Calu3 (cell line): ENCODE measurements at regions not wholly inside any gene's neighbourhood (a gene's known extent, or its start where the extent isn't known, plus 50 kb on each side); places are given as distances from the start of the nearest gene placed in this dataset.
A peak's percentile ranks its signal among the peaks of the same experiment; 100 is the strongest.

Experiments used
- BruUV-seq: library from RNA; stranded (reverse); fragments of 400-500 nt; replicated peaks from 2 replicates; lab custom pipeline; 2021; lab: Mats Ljungman, UMichigan
- CTCF ChIA-PET: fragments of 300-600 bp; sonication (Branson Sonifier 250); formaldehyde crosslinking; loops from one replicate; lab custom pipeline; 2022; ENCODE audit warnings: antibody characterized with exemption; lab: Charles Lee
- DNase-seq: peaks from one replicate; pipeline ENCODE4 v3.0.0; 2022
- H3K27ac Mint-ChIP-seq: one replicate; pipeline ENCODE4 v1.8.0; 2022; ENCODE audit warnings: mixed read lengths; ENCODE audit not compliant: unreplicated experiment
- H3K27me3 Mint-ChIP-seq: one replicate; pipeline ENCODE4 v1.8.0; 2022; ENCODE audit warnings: mixed read lengths; ENCODE audit not compliant: unreplicated experiment
- H3K36me3 Mint-ChIP-seq: one replicate; pipeline ENCODE4 v1.8.0; 2022; ENCODE audit warnings: mild to moderate bottlenecking, moderate library complexity, mixed read lengths; ENCODE audit not compliant: insufficient read depth, unreplicated experiment
- H3K4me1 Mint-ChIP-seq: one replicate; pipeline ENCODE4 v1.8.0; 2022; ENCODE audit warnings: mild to moderate bottlenecking, low read depth, mixed read lengths; ENCODE audit not compliant: unreplicated experiment
- H3K4me3 Mint-ChIP-seq: one replicate; pipeline ENCODE4 v1.8.0; 2022; ENCODE audit warnings: mild to moderate bottlenecking, low read depth, moderate library complexity, mixed read lengths; ENCODE audit not compliant: unreplicated experiment
- H3K9me3 Mint-ChIP-seq: one replicate; pipeline ENCODE4 v1.8.0; 2022; ENCODE audit warnings: low read depth, mixed read lengths; ENCODE audit not compliant: unreplicated experiment
- intact Hi-C: fragments of 100-400 bp; cut with micrococcal nuclease; formaldehyde crosslinking; loops from one replicate; pipeline ENCODE4 v1.10.0; 2022; ENCODE audit not compliant: unreplicated experiment
- TF ChIP-seq, protein P1 (sequence below): fragments of 200-600 bp; IDR thresholded peaks from one replicate; pipeline ENCODE4 v1.8.0; 2022; ENCODE audit warnings: antibody characterized with exemption; ENCODE audit not compliant: unreplicated experiment

DNA sequence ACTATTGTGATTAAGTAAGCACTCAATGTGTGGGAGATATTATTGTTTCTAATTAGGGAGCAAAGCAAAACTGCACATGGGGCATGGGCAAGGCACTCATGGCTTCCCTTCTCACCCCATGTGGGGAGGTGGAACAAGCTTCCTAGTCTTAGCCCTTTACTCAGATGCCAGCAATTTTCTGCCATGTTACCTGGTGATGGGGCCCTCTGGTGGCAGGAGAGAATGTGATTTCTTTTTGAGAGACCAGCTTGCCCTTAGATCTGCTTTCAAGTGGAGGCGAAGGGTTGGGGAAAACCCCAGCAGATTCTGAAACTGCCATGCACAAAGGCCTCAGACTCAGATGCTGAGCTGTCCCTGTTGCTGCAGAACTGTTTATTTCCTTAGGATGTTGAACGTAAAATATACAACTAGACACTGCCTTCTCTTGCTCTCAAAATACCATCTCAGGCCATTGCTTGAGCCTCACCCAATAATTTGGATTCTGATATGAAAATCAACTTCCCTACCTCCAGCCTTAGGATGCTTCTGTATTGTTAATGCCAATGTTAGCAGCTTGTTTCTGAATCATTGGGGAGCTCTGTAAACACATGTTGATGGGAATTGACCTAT lies 130.2 kb upstream of the TPRG1 start:
- TF ChIP-seq, protein P1, sequence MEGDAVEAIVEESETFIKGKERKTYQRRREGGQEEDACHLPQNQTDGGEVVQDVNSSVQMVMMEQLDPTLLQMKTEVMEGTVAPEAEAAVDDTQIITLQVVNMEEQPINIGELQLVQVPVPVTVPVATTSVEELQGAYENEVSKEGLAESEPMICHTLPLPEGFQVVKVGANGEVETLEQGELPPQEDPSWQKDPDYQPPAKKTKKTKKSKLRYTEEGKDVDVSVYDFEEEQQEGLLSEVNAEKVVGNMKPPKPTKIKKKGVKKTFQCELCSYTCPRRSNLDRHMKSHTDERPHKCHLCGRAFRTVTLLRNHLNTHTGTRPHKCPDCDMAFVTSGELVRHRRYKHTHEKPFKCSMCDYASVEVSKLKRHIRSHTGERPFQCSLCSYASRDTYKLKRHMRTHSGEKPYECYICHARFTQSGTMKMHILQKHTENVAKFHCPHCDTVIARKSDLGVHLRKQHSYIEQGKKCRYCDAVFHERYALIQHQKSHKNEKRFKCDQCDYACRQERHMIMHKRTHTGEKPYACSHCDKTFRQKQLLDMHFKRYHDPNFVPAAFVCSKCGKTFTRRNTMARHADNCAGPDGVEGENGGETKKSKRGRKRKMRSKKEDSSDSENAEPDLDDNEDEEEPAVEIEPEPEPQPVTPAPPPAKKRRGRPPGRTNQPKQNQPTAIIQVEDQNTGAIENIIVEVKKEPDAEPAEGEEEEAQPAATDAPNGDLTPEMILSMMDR, result peak; percentile 71
- Mint-ChIP-seq H3K36me3 (no peaks in the 10 kb centered on the region), H3K27ac (no peak overlapping the region), H3K4me3 (no peak overlapping the region), H3K9me3 (no peaks in the 10 kb centered on the region), H3K4me1 (no peaks in the 10 kb centered on the region), H3K27me3 (peaks cover 11% of the 10 kb centered on the region)
- peak; percentile 74 for DNase-seq
- no TSS peak for BruUV-seq
- intact Hi-C loops, result loop anchor here (2.0 to 5.0 kb wide), 2 partner anchors 191 to 1303 kb away; no protein-coding TSS in a partner anchor
- CTCF ChIA-PET, result interaction anchor here (0.6 to 2.0 kb wide), 9 partner anchors 8 to 1345 kb away, joined by 3 to 15 read pairs (median 4); no protein-coding TSS in a partner anchor

DNA sequence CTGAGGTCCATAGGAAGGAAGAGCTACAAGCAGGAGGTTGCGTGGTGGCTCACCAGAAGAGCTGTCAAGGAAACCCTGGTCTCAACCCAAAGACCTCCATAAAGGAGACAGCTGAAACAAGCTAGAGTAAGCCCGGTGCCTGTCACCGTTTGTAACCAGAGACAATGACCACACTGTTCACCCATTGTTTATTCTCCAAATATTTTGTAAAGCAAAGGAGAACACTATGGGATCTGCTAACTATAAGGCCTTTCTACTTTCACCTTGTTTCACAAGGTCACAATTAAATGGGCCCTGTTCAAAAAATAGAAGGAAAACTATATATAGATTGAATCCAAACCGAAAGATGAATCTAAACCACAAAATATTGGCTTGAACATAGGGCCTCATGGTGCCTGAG lies 128.9 kb upstream of the TPRG1 start:
- DNase-seq, result no peak
- TF ChIP-seq, protein P1, result no peak
- intact Hi-C loops, result loop anchor here (5.0 kb wide), 1 partner anchor 189 kb away; no protein-coding TSS in a partner anchor
- CTCF ChIA-PET, result no interaction called here
- Mint-ChIP-seq H3K4me3 (no peak overlapping the region), H3K9me3 (no peaks in the 10 kb centered on the region), H3K27ac (no peak overlapping the region), H3K4me1 (no peaks in the 10 kb centered on the region), H3K27me3 (peaks cover 11% of the 10 kb centered on the region), H3K36me3 (no peaks in the 10 kb centered on the region)
- no TSS peak for BruUV-seq

DNA sequence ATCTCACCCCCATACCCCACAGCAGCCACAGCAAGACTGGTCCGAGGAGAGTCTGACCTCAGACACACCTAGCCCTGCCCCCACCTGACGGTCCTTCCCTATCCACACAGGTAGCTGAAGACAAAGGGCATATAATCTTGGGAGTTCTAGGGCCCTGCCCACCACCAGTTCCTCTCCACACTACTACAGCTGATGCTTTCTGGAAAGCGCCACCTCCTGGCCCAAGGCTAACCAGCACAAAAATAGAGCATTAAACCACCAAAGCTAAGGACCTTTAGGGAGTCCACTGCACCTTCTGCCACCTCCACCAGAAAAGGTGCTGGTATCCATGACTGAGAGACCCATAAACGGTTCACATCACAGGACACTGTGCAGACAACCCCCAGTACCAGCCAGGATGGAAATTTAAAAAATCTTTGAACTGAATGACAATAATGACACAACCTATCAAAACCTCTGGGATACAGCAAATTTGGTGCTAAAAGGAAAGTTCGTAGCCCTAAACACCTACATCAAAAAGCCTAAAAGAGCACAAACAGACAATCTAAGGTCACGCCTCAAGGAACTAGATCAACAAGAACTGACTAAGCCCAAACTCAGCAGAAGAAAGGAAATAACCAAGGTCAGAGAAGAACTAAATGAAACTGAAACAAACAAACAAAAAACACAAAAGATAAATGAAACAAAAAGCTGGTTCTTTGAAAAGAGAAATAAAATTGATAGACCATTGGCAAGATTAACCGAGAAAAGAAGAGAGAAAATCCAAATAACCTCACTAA lies 122.1 kb upstream of the TPRG1 start:
- peaks cover 46% of the 10 kb centered on the region for H3K27me3 Mint-ChIP-seq
- DNase-seq, result no peak
- no peak overlapping the region for H3K27ac Mint-ChIP-seq
- intact Hi-C loops, result loop anchor here (5.0 kb wide), 1 partner anchor 93 kb away; no protein-coding TSS in a partner anchor
- no peak overlapping the region for H3K4me3 Mint-ChIP-seq
- BruUV-seq, result no TSS peak
- no peaks in the 10 kb centered on the region for H3K36me3 Mint-ChIP-seq
- no peaks in the 10 kb centered on the region for H3K9me3 Mint-ChIP-seq
- H3K4me1 Mint-ChIP-seq, result no peaks in the 10 kb centered on the region
- TF ChIP-seq, protein P1, result peak; percentile 20
- CTCF ChIA-PET, result no interaction called here

DNA sequence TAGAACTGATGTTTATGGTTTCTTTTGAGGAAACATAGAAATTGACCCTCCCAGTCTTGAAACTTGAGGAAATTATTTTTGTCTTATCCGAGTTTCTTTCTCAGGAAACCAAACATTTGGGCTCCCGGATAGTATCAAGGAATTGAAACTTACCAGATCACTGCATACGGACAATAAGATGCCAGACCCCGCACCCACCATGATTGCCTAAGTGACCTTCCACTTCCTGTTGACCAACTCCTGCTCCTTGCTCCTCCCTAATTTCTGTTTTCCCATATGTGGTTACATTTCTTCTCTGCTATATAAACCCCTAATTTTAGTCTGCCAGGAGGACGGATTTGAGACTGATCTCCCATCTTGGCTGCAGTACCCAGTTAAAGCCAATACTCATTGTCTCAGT lies 118.4 kb upstream of the TPRG1 start:
- TF ChIP-seq, protein P1, result no peak
- Mint-ChIP-seq H3K27ac (no peak overlapping the region), H3K9me3 (no peaks in the 10 kb centered on the region), H3K4me3 (no peak overlapping the region), H3K4me1 (no peaks in the 10 kb centered on the region), H3K27me3 (peaks cover 61% of the 10 kb centered on the region), H3K36me3 (no peaks in the 10 kb centered on the region)
- CTCF ChIA-PET, result no interaction called here
- intact Hi-C loops, result no loop called here
- no peak for DNase-seq
- BruUV-seq, result no TSS peak
